OCI-LY3 (cell line): ENCODE measurements at regions not wholly inside any gene's neighbourhood (a gene's known extent, or its start where the extent isn't known, plus 50 kb on each side); places are given as distances from the start of the nearest gene placed in this dataset.
A peak's percentile ranks its signal among the peaks of the same experiment; 100 is the strongest.

Source experiments
- H2AFZ ChIP-seq: fragments of 200-600, 300-600 bp; shearing (Covaris generic); 2 replicates; pipeline ENCODE4 v1.6.0; 2014; ENCODE audit warnings: antibody characterized with exemption, low read depth, low read length
- H3K27ac ChIP-seq: fragments of 200-600, 300-600 bp; sonication (generic); 2 replicates; pipeline ENCODE4 v1.5.1; 2014; ENCODE audit warnings: mild to moderate bottlenecking, low read length, moderate library complexity, mixed read lengths
- H3K27me3 ChIP-seq: fragments of 200-600, 300-600 bp; sonication (generic); 2 replicates; pipeline ENCODE4 v1.6.1; 2014; ENCODE audit warnings: low read depth, low read length, mixed read lengths
- H3K36me3 ChIP-seq: fragments of 200-600, 300-600 bp; sonication (generic); replicated peaks from 2 replicates; pipeline ENCODE3; 2014; ENCODE audit warnings: low read depth, low read length, mixed read lengths
- H3K4me1 ChIP-seq: fragments of 300-600, 200-600 bp; sonication (generic); 2 replicates; pipeline ENCODE4 v1.6.1; 2014; ENCODE audit warnings: low read length, mixed read lengths
- H3K4me2 ChIP-seq: fragments of 200-600, 300-600 bp; sonication (generic); 2 replicates; pipeline ENCODE4 v1.6.1; 2014; ENCODE audit warnings: low read length, mixed read lengths
- H3K4me3 ChIP-seq: fragments of 300-600, 200-600 bp; sonication (generic); 2 replicates; pipeline ENCODE4 v1.5.1; 2014; ENCODE audit warnings: antibody characterized with exemption, mild to moderate bottlenecking, low read length, moderate library complexity
- H3K79me2 ChIP-seq: fragments of 300-600, 200-600 bp; shearing (Covaris generic); 2 replicates; pipeline ENCODE4 v1.6.1; 2014; ENCODE audit warnings: mild to moderate bottlenecking, low read length, mixed read lengths
- H3K9ac ChIP-seq: fragments of 300-600, 200-600 bp; shearing (Covaris generic); 2 replicates; pipeline ENCODE4 v1.6.0; 2014; ENCODE audit warnings: mild to moderate bottlenecking, low read length, moderate library complexity
- H3K9me3 ChIP-seq: fragments of 200-600, 300-600 bp; shearing (Covaris generic); 2 replicates; pipeline ENCODE4 v1.6.1; 2014; ENCODE audit warnings: low read length, mixed read lengths; ENCODE audit not compliant: insufficient read depth
- H4K20me1 ChIP-seq: fragments of 200-600, 300-600 bp; sonication (generic); 2 replicates; pipeline ENCODE4 v1.6.1; 2016; ENCODE audit warnings: low read length, mixed read lengths; ENCODE audit not compliant: insufficient read depth
- CTCF ChIP-seq: fragments of 200-600, 300-600 bp; sonication (generic); IDR thresholded peaks from 2 replicates; pipeline ENCODE4 v1.5.1; 2014; ENCODE audit warnings: antibody characterized with exemption, low read length, low read depth
- EZH2phosphoT487 ChIP-seq: fragments of 200-600 bp; shearing (Covaris generic); IDR thresholded peaks from 2 replicates; pipeline ENCODE4 v1.6.1; 2018; ENCODE audit warnings: antibody characterized with exemption, mixed run types, low read depth

- no peaks in the 10 kb centered on the region for H3K79me2 ChIP-seq
- H3K36me3 ChIP-seq = no peaks in the 10 kb centered on the region
- no peak overlapping the region for H2AFZ ChIP-seq
- H3K9me3 ChIP-seq = no peaks in the 10 kb centered on the region
- no peak overlapping the region for H3K4me2 ChIP-seq
- TF ChIP-seq CTCF = no peak
- no peak for TF ChIP-seq EZH2phosphoT487
- no peak overlapping the region for H3K4me3 ChIP-seq
- H3K27me3 ChIP-seq = no peaks in the 10 kb centered on the region
- H4K20me1 ChIP-seq = no peaks in the 10 kb centered on the region
- H3K4me1 ChIP-seq = peaks cover 25% of the 10 kb centered on the region
- no peak overlapping the region for H3K9ac ChIP-seq
- H3K27ac ChIP-seq = no peak overlapping the region
Observed at GRCh38 chr12:87140262-87140661, 884.1 kb upstream of the MGAT4C start.

- Histone ChIP-seq H3K27ac (no peak overlapping the region), H3K4me1 (peaks cover 25% of the 10 kb centered on the region), H3K9me3 (no peaks in the 10 kb centered on the region), H3K36me3 (no peaks in the 10 kb centered on the region), H2AFZ (no peak overlapping the region), H3K9ac (no peak overlapping the region), H3K4me2 (no peak overlapping the region), H3K27me3 (no peaks in the 10 kb centered on the region), H3K79me2 (no peaks in the 10 kb centered on the region), H4K20me1 (no peaks in the 10 kb centered on the region), H3K4me3 (no peak overlapping the region)
- TF ChIP-seq EZH2phosphoT487 = no peak
- TF ChIP-seq CTCF = no peak
Observed at GRCh38 chr12:87137220-87137619, 881.0 kb upstream of the MGAT4C start.

GRCh38 chr12:87136330-87136976 is 880.3 kb upstream of the MGAT4C start:
- H4K20me1 ChIP-seq = no peaks in the 10 kb centered on the region
- no peaks in the 10 kb centered on the region for H3K27me3 ChIP-seq
- H3K4me2 ChIP-seq = peak overlapping the region; percentile 43
- no peaks in the 10 kb centered on the region for H3K9me3 ChIP-seq
- H3K36me3 ChIP-seq = no peaks in the 10 kb centered on the region
- H3K4me3 ChIP-seq = no peak overlapping the region
- H3K4me1 ChIP-seq = peaks cover 25% of the 10 kb centered on the region
- peak overlapping the region; percentile 74 for H2AFZ ChIP-seq
- peak overlapping the region; percentile 14; the same call in 1 of the 2 replicates for H3K27ac ChIP-seq
- no peaks in the 10 kb centered on the region for H3K79me2 ChIP-seq
- H3K9ac ChIP-seq = no peak overlapping the region
- TF ChIP-seq EZH2phosphoT487 (no peak), CTCF (no peak)

GRCh38 chr12:87127272-87127671 is 871.1 kb upstream of the MGAT4C start:
- H2AFZ ChIP-seq = no peak overlapping the region
- H3K4me2 ChIP-seq = no peak overlapping the region
- no peak overlapping the region for H3K9ac ChIP-seq
- H3K27me3 ChIP-seq = no peaks in the 10 kb centered on the region
- no peaks in the 10 kb centered on the region for H3K4me1 ChIP-seq
- no peaks in the 10 kb centered on the region for H3K79me2 ChIP-seq
- no peaks in the 10 kb centered on the region for H3K36me3 ChIP-seq
- no peaks in the 10 kb centered on the region for H3K9me3 ChIP-seq
- no peaks in the 10 kb centered on the region for H4K20me1 ChIP-seq
- no peak for TF ChIP-seq CTCF
- no peak for TF ChIP-seq EZH2phosphoT487
- no peak overlapping the region for H3K4me3 ChIP-seq
- H3K27ac ChIP-seq = no peak overlapping the region
